Suppressor macrophage (primary cell): ENCODE measurements at regions not wholly inside any gene's neighbourhood (a gene's known extent, or its start where the extent isn't known, plus 50 kb on each side); places are given as distances from the start of the nearest gene placed in this dataset.

ENCODE experiments used
- DNase-seq, 4 experiments: peaks; one replicate each; pipeline ENCODE4 v3.0.0-alpha.2; 2020 to 2022

GRCh38 chr16:65889533-65889966, 476.9 kb upstream of the CDH5 start:
- DNase-seq: no peak

- DNase-seq: no peak
Observed at GRCh38 chr16:65888201-65888600, 478.3 kb upstream of the CDH5 start.

GRCh38 chr16:65884018-65884417, 482.5 kb upstream of the CDH5 start:
- no peak for DNase-seq

- no peak for DNase-seq
Observed at GRCh38 chr16:65878347-65878746, 488.1 kb upstream of the CDH5 start.

- no peak for DNase-seq
Observed at GRCh38 chr16:65876624-65877023, 489.9 kb upstream of the CDH5 start.

- no peak for DNase-seq
Observed at GRCh38 chr16:65876056-65876408, 490.5 kb upstream of the CDH5 start.

- no peak for DNase-seq
Observed at GRCh38 chr16:65875381-65876055, 491.0 kb upstream of the CDH5 start.

GRCh38 chr16:65869261-65869660, 497.2 kb upstream of the CDH5 start:
- no peak for DNase-seq

GRCh38 chr16:65867276-65867960, 499.1 kb upstream of the CDH5 start:
- DNase-seq: no peak

GRCh38 chr16:65863236-65863635, 503.3 kb upstream of the CDH5 start:
- no peak for DNase-seq

GRCh38 chr16:65861131-65861731, 505.3 kb upstream of the CDH5 start:
- DNase-seq: no peak

GRCh38 chr16:65855171-65856145, 511.0 kb upstream of the CDH5 start:
- DNase-seq: no peak

- DNase-seq: no peak
Observed at GRCh38 chr16:65846210-65846602, 520.3 kb upstream of the CDH5 start.

- DNase-seq: no peak
Observed at GRCh38 chr16:65845466-65846209, 520.9 kb upstream of the CDH5 start.

- DNase-seq: no peak
Observed at GRCh38 chr16:65843941-65844340, 522.5 kb upstream of the CDH5 start.

GRCh38 chr16:65842067-65842466, 524.4 kb upstream of the CDH5 start:
- DNase-seq: no peak

- no peak for DNase-seq
Observed at GRCh38 chr16:65838001-65838400, 528.5 kb upstream of the CDH5 start.

- DNase-seq: no peak
Observed at GRCh38 chr16:65837464-65837863, 529.0 kb upstream of the CDH5 start.

GRCh38 chr16:65834688-65835087, 531.8 kb upstream of the CDH5 start:
- no peak for DNase-seq

GRCh38 chr16:65833171-65833871, 533.2 kb upstream of the CDH5 start:
- no peak for DNase-seq

GRCh38 chr16:65832679-65833078, 533.8 kb upstream of the CDH5 start:
- DNase-seq: no peak
